ENCODE measurements at regions not wholly inside any gene's neighbourhood (a gene's known extent, or its start where the extent isn't known, plus 50 kb on each side); places are given as distances from the start of the nearest gene placed in this dataset.

GRCh38 chr7:68509054-68509453 lies 1089.2 kb upstream of the AUTS2 start:
- Mint-ChIP-seq H3K36me3 (ENCODE audit: low read depth) (peaks cover 57% of the 10 kb centered on the region), H3K4me1 (no peaks in the 10 kb centered on the region), H3K27me3 (ENCODE audit: insufficient read depth, low read depth, poor library complexity) (peaks cover 6% of the 10 kb centered on the region), H3K9me3 (peaks cover 98% of the 10 kb centered on the region), H3K4me3 (no peak overlapping the region), H3K27ac (no peak overlapping the region)
- Histone ChIP-seq H3F3A (replicated peaks; ENCODE audit: low read depth) (no peaks in the 10 kb centered on the region), H3K9me2 (ENCODE audit: insufficient read depth) (no peaks in the 10 kb centered on the region), H2AFZ (no peak overlapping the region), H3K4me2 (no peak overlapping the region), H4K20me1 (replicated peaks; ENCODE audit: insufficient read depth) (no peaks in the 10 kb centered on the region), H3K36me3 (ENCODE audit: insufficient read depth) (no peaks in the 10 kb centered on the region; the same call in 1 of the 2 replicates), H3K27ac (ENCODE audit: low read depth) (no peak overlapping the region), H3K27me3 (ENCODE audit: insufficient read depth) (no peaks in the 10 kb centered on the region), H3K79me2 (replicated peaks; ENCODE audit: insufficient read depth) (no peaks in the 10 kb centered on the region), H3K4me1 (ENCODE audit: insufficient read depth) (no peaks in the 10 kb centered on the region), H3K4me3 (no peak overlapping the region)
- ATAC-seq = no peak
- TF ChIP-seq CREB1 (CRISPR knock-in tag; IDR thresholded peaks at IDR 0.05; ENCODE audit: low read depth) (no peak), EZH2 (IDR thresholded peaks at IDR 0.05; ENCODE audit: low read depth, unreplicated experiment) (no peak), ZNF114 (CRISPR knock-in tag; IDR thresholded peaks at IDR 0.05) (no peak), POLR2AphosphoS5 (IDR thresholded peaks at IDR 0.05; ENCODE audit: low read depth) (no peak), NANOG (IDR thresholded peaks at IDR 0.05; ENCODE audit: borderline replicate concordance) (no peak)
- no peak for DNase-seq (ENCODE audit: low spot score)

- no peak for ATAC-seq
- TF ChIP-seq ZNF462 (CRISPR knock-in tag; IDR thresholded peaks at IDR 0.05) (no peak), NANOG (IDR thresholded peaks at IDR 0.05; ENCODE audit: borderline replicate concordance) (no peak), POLR2AphosphoS5 (IDR thresholded peaks at IDR 0.05; ENCODE audit: low read depth) (no peak), CREB1 (CRISPR knock-in tag; IDR thresholded peaks at IDR 0.05; ENCODE audit: low read depth) (no peak), EZH2 (IDR thresholded peaks at IDR 0.05; ENCODE audit: low read depth, unreplicated experiment) (no peak), STAT1 (IDR thresholded peaks at IDR 0.05; ENCODE audit: unreplicated experiment) (no peak), ZNF331 (CRISPR knock-in tag; IDR thresholded peaks at IDR 0.05; ENCODE audit: low read depth) (no peak), JUNB (IDR thresholded peaks at IDR 0.05; ENCODE audit: unreplicated experiment) (no peak), ZNF114 (CRISPR knock-in tag; IDR thresholded peaks at IDR 0.05) (no peak), REST (IDR thresholded peaks at IDR 0.05; ENCODE audit: unreplicated experiment) (no peak), CTCF (conservative IDR thresholded peaks at IDR 0.05; ENCODE audit: low read depth in 2 of 2) (no peak)
These were observed 1088.7 kb upstream of the AUTS2 start for GRCh38 chr7:68509603-68510002.

More at GRCh38 chr7:68509603-68510002, 1088.7 kb upstream of the AUTS2 start:
- peaks cover 52% of the 10 kb centered on the region for H3K36me3 Mint-ChIP-seq (ENCODE audit: low read depth)
- Histone ChIP-seq H3F3A (replicated peaks; ENCODE audit: low read depth) (no peaks in the 10 kb centered on the region), H3K4me1 (ENCODE audit: insufficient read depth) (no peaks in the 10 kb centered on the region), H3K4me2 (no peak overlapping the region), H2AFZ (no peak overlapping the region), H3K4me3 (no peak overlapping the region), H3K27ac (ENCODE audit: low read depth) (no peak overlapping the region), H3K27me3 (ENCODE audit: insufficient read depth) (no peaks in the 10 kb centered on the region), H3K79me2 (replicated peaks; ENCODE audit: insufficient read depth) (no peaks in the 10 kb centered on the region), H3K9me2 (ENCODE audit: insufficient read depth) (no peaks in the 10 kb centered on the region), H4K20me1 (replicated peaks; ENCODE audit: insufficient read depth) (no peaks in the 10 kb centered on the region), H3K36me3 (ENCODE audit: insufficient read depth) (no peaks in the 10 kb centered on the region; the same call in 1 of the 2 replicates)
- no peak for DNase-seq (ENCODE audit: low spot score)
- no peak overlapping the region for H3K4me3 Mint-ChIP-seq
- H3K9me3 Mint-ChIP-seq = peaks cover 98% of the 10 kb centered on the region
- H3K27me3 Mint-ChIP-seq (ENCODE audit: insufficient read depth, low read depth, poor library complexity) = peaks cover 6% of the 10 kb centered on the region
- no peaks in the 10 kb centered on the region for H3K4me1 Mint-ChIP-seq
- H3K27ac Mint-ChIP-seq = no peak overlapping the region
